PC-3 (cell line): ENCODE measurements at regions not wholly inside any gene's neighbourhood (a gene's known extent, or its start where the extent isn't known, plus 50 kb on each side); places are given as distances from the start of the nearest gene placed in this dataset.

Experiments used
- ATAC-seq: fragments of 200-7000 bp; cut with Tn5 transposase; 2 replicates; pipeline ENCODE4 v1.9.1; 2020; ENCODE audit warnings: mild to moderate bottlenecking, moderate library complexity
- BruUV-seq: library from RNA; stranded (reverse); fragments of 400-500 nt; replicated peaks from 2 replicates; lab custom pipeline; 2021; lab: Mats Ljungman, UMichigan
- CTCF ChIA-PET: fragments of 300-600 bp; sonication (Branson Sonifier 250); formaldehyde crosslinking; loops from one replicate; lab custom pipeline; 2022; ENCODE audit warnings: antibody characterized with exemption; lab: Charles Lee
- POLR2A ChIA-PET: fragments of 300-600 bp; sonication (Branson Sonifier 250); formaldehyde crosslinking; loops from one replicate; lab custom pipeline; 2022; ENCODE audit warnings: antibody characterized with exemption; ENCODE audit not compliant: unreplicated experiment; lab: Charles Lee
- DNase-seq: peaks from one replicate; pipeline ENCODE4 v3.0.0-alpha.2; 2015
- H2AFZ ChIP-seq: fragments of 300-600 bp; sonication (generic); 2 replicates; pipeline ENCODE4 v1.6.0; 2016; ENCODE audit warnings: antibody characterized with exemption, low read length
- H3F3A ChIP-seq: fragments of 300-600 bp; sonication (generic); one replicate; pipeline ENCODE4 v1.6.0; 2017; ENCODE audit warnings: antibody characterized with exemption, low read length, control low read depth, mild to moderate bottlenecking; ENCODE audit not compliant: unreplicated experiment
- H3K27ac ChIP-seq: fragments of 300-600 bp; sonication (generic); 2 replicates; pipeline ENCODE4 v1.5.1; 2016; ENCODE audit warnings: mild to moderate bottlenecking, low read length
- H3K27me3 ChIP-seq: fragments of 300-600 bp; sonication (generic); 2 replicates; pipeline ENCODE4 v1.6.1; 2016; ENCODE audit warnings: low read length, mixed read lengths
- H3K36me3 ChIP-seq: fragments of 300-600 bp; sonication (generic); 2 replicates; pipeline ENCODE4 v1.6.1; 2016; ENCODE audit warnings: low read depth, mixed run types, low read length, mixed read lengths
- H3K4me1 ChIP-seq: fragments of 300-600 bp; sonication (generic); 2 replicates; pipeline ENCODE4 v1.5.1; 2016; ENCODE audit warnings: low read length; ENCODE audit not compliant: insufficient read depth
- H3K4me2 ChIP-seq: fragments of 300-600 bp; sonication (generic); 2 replicates; pipeline ENCODE4 v1.6.0; 2016; ENCODE audit warnings: low read length
- H3K4me3 ChIP-seq: fragments of 300-600 bp; sonication (generic); 2 replicates; pipeline ENCODE4 v1.5.1; 2016; ENCODE audit warnings: mild to moderate bottlenecking, low read length, mixed read lengths
- H3K79me2 ChIP-seq: fragments of 300-600 bp; sonication (generic); 2 replicates; pipeline ENCODE4 v1.6.1; 2017; ENCODE audit warnings: low read length, mixed read lengths
- H3K9ac ChIP-seq: fragments of 300-600 bp; sonication (generic); 2 replicates; pipeline ENCODE4 v1.6.0; 2016; ENCODE audit warnings: mild to moderate bottlenecking, low read length
- H3K9me2 ChIP-seq: fragments of 300-600 bp; sonication (generic); replicated peaks from 2 replicates; pipeline ENCODE4 v1.6.1; 2016; ENCODE audit warnings: mixed run types, low read length, mixed read lengths
- H3K9me3 ChIP-seq: fragments of 300-600 bp; sonication (generic); 2 replicates; pipeline ENCODE4 v1.6.1; 2016; ENCODE audit warnings: low read length, mixed read lengths
- H4K20me1 ChIP-seq: fragments of 300-600 bp; sonication (generic); 2 replicates; pipeline ENCODE4 v1.6.1; 2016; ENCODE audit warnings: low read length, mixed read lengths
- CTCF ChIP-seq: fragments of 300-600 bp; sonication (generic); conservative IDR thresholded peaks from 2 replicates; pipeline ENCODE4 v1.5.1; 2017; ENCODE audit warnings: antibody characterized with exemption, low read depth, mild to moderate bottlenecking, low read length
- EZH2 ChIP-seq: fragments of 300-600 bp; sonication (generic); IDR thresholded peaks from one replicate; pipeline ENCODE4 v1.6.1; 2017; ENCODE audit warnings: antibody characterized with exemption, mild to moderate bottlenecking, low read length; ENCODE audit not compliant: unreplicated experiment
- EZH2phosphoT487 ChIP-seq: fragments of 300-600 bp; sonication (generic); IDR thresholded peaks from 2 replicates; pipeline ENCODE4 v1.6.1; 2018; ENCODE audit warnings: mild to moderate bottlenecking, antibody characterized with exemption, low read length, borderline replicate concordance
- intact Hi-C: fragments of 100-400 bp; cut with micrococcal nuclease; formaldehyde crosslinking; loops from 2 replicates; pipeline ENCODE4 v1.9.0; 2023

DNA sequence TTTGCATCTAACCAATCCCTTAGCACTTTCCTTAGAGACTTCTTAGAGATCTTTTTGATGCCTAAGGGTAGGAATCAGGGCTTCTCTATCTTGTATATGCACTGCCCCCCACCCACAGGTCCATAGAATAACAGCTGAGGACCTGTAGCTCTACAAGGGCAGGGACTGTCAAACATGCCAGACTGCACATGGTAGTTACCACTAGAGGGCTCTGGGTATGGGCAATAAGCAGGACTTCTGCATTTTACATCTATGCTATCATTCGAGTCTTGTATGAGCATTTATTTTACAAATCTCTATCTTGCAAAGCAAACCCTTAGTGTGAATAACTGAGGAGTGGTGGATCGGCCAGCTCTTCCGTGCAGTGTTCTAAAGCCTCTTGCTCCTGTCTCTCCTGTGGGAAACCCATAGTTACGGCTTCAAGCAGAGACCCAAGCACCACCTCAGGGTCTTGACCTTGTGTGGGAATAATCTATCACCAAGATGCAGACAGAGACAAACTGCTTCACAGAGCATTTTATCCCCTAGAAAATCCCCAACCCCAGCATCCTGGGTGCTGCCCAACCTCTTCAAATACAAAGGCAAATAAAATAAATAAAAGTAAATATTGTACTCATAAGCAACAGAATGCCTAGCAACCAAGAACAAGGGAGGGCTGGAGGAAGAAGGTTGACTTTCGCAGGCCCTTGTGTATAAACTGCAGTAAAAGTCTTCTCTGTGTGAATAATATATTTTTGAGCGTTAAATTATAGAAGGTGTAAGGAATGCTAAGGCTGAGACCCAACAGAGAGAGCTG is 219.3 kb downstream of the WDR11 start:
- no peak overlapping the region for H3K4me3 ChIP-seq
- DNase-seq (peak; percentile 15), ATAC-seq (no peak)
- H2AFZ ChIP-seq = no peak overlapping the region
- H3K9me2 ChIP-seq = no peaks in the 10 kb centered on the region
- H3K9ac ChIP-seq = no peak overlapping the region
- ChIA-PET CTCF (no interaction called here), POLR2A (no interaction called here)
- no peaks in the 10 kb centered on the region for H3K27me3 ChIP-seq
- H3K4me1 ChIP-seq = 0 out of 2 replicates have a peak, but pooled peaks cover 6% of the 10 kb centered on the region
- no peaks in the 10 kb centered on the region for H3K36me3 ChIP-seq
- TF ChIP-seq CTCF (peak; percentile 47; the same call in 1 of the 2 replicates), EZH2phosphoT487 (no peak)
- H3K27ac ChIP-seq = no peak overlapping the region
- intact Hi-C loops = no loop called here
- no peaks in the 10 kb centered on the region for H3K9me3 ChIP-seq
- H3K79me2 ChIP-seq = no peaks in the 10 kb centered on the region
- no peaks in the 10 kb centered on the region for H3F3A ChIP-seq
- BruUV-seq = no TSS peak
- H4K20me1 ChIP-seq = no peaks in the 10 kb centered on the region
- no peak overlapping the region for H3K4me2 ChIP-seq

- DNase-seq (no peak), ATAC-seq (no peak)
- BruUV-seq = no TSS peak
- ChIA-PET POLR2A (no interaction called here), CTCF (no interaction called here)
- 0 out of 2 replicates have a peak, but pooled peaks cover 6% of the 10 kb centered on the region for H3K4me1 ChIP-seq
- intact Hi-C loops = no loop called here
- no peaks in the 10 kb centered on the region for H3K9me2 ChIP-seq
- H3K27me3 ChIP-seq = peaks cover 7% of the 10 kb centered on the region
- H3K4me3 ChIP-seq = no peak overlapping the region
- no peak overlapping the region for H3K27ac ChIP-seq
- TF ChIP-seq EZH2 (no peak), EZH2phosphoT487 (no peak), CTCF (no peak)
- no peaks in the 10 kb centered on the region for H3F3A ChIP-seq
- no peak overlapping the region for H3K4me2 ChIP-seq
- no peak overlapping the region for H3K9ac ChIP-seq
- no peaks in the 10 kb centered on the region for H3K79me2 ChIP-seq
- H3K36me3 ChIP-seq = no peaks in the 10 kb centered on the region
- H3K9me3 ChIP-seq = no peaks in the 10 kb centered on the region
- no peaks in the 10 kb centered on the region for H4K20me1 ChIP-seq
- H2AFZ ChIP-seq = no peak overlapping the region
Observed at GRCh38 chr10:121071901-121072300, 220.7 kb downstream of the WDR11 start.

DNA sequence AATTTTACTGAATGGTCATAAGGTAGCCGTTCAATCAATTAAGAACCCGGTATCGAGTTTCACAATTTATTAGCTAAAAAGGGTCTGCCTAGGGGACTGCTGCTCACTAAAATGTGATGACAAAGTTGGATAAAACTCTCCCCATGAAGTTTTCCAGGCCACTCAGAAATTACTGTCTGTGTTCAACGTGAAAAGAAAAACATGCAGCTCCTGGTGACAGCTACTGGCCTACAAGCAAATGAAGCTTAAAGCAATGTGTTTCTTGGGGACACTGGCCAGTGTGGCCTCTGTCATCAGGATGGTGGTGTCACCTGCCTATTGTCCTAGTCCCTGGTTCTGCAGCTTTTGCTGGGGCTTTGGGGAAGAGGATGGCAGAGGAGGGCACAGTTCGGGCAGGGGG is 222.6 kb downstream of the WDR11 start:
- ATAC-seq (no peak), DNase-seq (no peak)
- Histone ChIP-seq H3K4me3 (no peak overlapping the region), H2AFZ (no peak overlapping the region), H3K4me1 (0 out of 2 replicates have a peak, but pooled peaks cover 6% of the 10 kb centered on the region), H3K79me2 (no peaks in the 10 kb centered on the region), H3K9me2 (no peaks in the 10 kb centered on the region), H4K20me1 (no peaks in the 10 kb centered on the region), H3K27ac (no peak overlapping the region), H3F3A (no peaks in the 10 kb centered on the region), H3K27me3 (peaks cover 18% of the 10 kb centered on the region), H3K4me2 (no peak overlapping the region), H3K9me3 (no peaks in the 10 kb centered on the region), H3K36me3 (no peaks in the 10 kb centered on the region), H3K9ac (no peak overlapping the region)
- intact Hi-C loops = no loop called here
- ChIA-PET CTCF (no interaction called here), POLR2A (no interaction called here)
- no peak for TF ChIP-seq EZH2phosphoT487
- TF ChIP-seq CTCF = no peak
- BruUV-seq = no TSS peak
